SK-N-SH (cell line): ENCODE measurements at regions not wholly inside any gene's neighbourhood (a gene's known extent, or its start where the extent isn't known, plus 50 kb on each side); places are given as distances from the start of the nearest gene placed in this dataset.

Experiments used
- CTCF ChIP-seq: fragments of 200-600 bp; sonication (generic); IDR thresholded peaks from 2 replicates; pipeline ENCODE4 v1.6.1; 2017; ENCODE audit warnings: antibody characterized with exemption, mild to moderate bottlenecking, moderate library complexity
- EP300 ChIP-seq, 2 experiments: IDR thresholded peaks; 2 replicates each; pipeline versions ENCODE4 v1.4.0 to v1.6.1; 2012; ENCODE audit warnings: borderline replicate concordance in 1 of 2, low read depth in 1 of 2, low read length in 1 of 2
- RCOR1 ChIP-seq: fragments of 150-350 bp; IDR thresholded peaks from 2 replicates; pipeline ENCODE4 v1.6.1; 2017; ENCODE audit warnings: antibody characterized with exemption, low read length
- REST ChIP-seq: IDR thresholded peaks from 2 replicates; pipeline ENCODE4 v1.6.1; 2012; ENCODE audit warnings: mild to moderate bottlenecking, low read depth, low read length, moderate library complexity
- SMC3 ChIP-seq: IDR thresholded peaks from 2 replicates; pipeline ENCODE4 v1.6.1; 2012; ENCODE audit warnings: low read depth, low read length, improper control_type of control experiment
- YY1 ChIP-seq: IDR thresholded peaks from 2 replicates; pipeline ENCODE4 v1.4.0; 2012; ENCODE audit warnings: low read depth, mild to moderate bottlenecking

- TF ChIP-seq RCOR1 (no peak), YY1 (no peak), CTCF (no peak), EP300 (IDR thresholded peaks at IDR 0.05; ENCODE audit: borderline replicate concordance in 1 of 2, low read depth in 1 of 2, low read length in 1 of 2) (no peak), SMC3 (no peak), REST (no peak)
Observed at GRCh38 chr16:9141813-9142212, 50.4 kb downstream of the HAPSTR1 start.
